WTC11 (cell line): ENCODE measurements at regions not wholly inside any gene's neighbourhood (a gene's known extent, or its start where the extent isn't known, plus 50 kb on each side); places are given as distances from the start of the nearest gene placed in this dataset.

Experiments
- ATAC-seq: fragments of 200-7000 bp; cut with Tn5 transposase; 2 replicates; pipeline ENCODE4 v1.10.0; 2021; ENCODE audit warnings: mild to moderate bottlenecking, moderate library complexity
- CTCF ChIA-PET: fragments of 300-600 bp; sonication (Branson Sonifier 250); formaldehyde crosslinking; loops from one replicate; lab custom pipeline; 2021; ENCODE audit warnings: antibody characterized with exemption; lab: Charles Lee
- POLR2A ChIA-PET: fragments of 350-600 bp; sonication (Branson Sonifier 250); formaldehyde crosslinking; loops from one replicate; lab custom pipeline; 2021; ENCODE audit warnings: antibody characterized with exemption; lab: Charles Lee
- DNase-seq: peaks from one replicate; pipeline ENCODE4 v3.0.0; 2021; ENCODE audit warnings: low spot score
- H3K27ac Mint-ChIP-seq: 2 replicates; pipeline ENCODE4 v1.8.0; 2021; ENCODE audit warnings: mixed read lengths
- H3K27me3 Mint-ChIP-seq: 2 replicates; pipeline ENCODE4 v1.8.0; 2021; ENCODE audit warnings: low read depth, mild to moderate bottlenecking, moderate library complexity, mixed read lengths
- H3K36me3 Mint-ChIP-seq: 2 replicates; pipeline ENCODE4 v1.8.0; 2021; ENCODE audit warnings: mixed read lengths
- H3K4me1 Mint-ChIP-seq: 2 replicates; pipeline ENCODE4 v1.8.0; 2022; ENCODE audit warnings: mixed read lengths
- H3K4me3 Mint-ChIP-seq: 2 replicates; pipeline ENCODE4 v1.8.0; 2021; ENCODE audit warnings: mild to moderate bottlenecking, moderate library complexity, mixed read lengths
- H3K9me3 Mint-ChIP-seq: 2 replicates; pipeline ENCODE4 v1.8.0; 2021; ENCODE audit warnings: mixed read lengths
- ATF6 ChIP-seq: sonication (generic); formaldehyde crosslinking; IDR thresholded peaks from 2 replicates; pipeline ENCODE4 v1.8.1; 2023; ENCODE audit warnings: mild to moderate bottlenecking, missing genetic modification reagents
- ESRRA ChIP-seq: sonication (generic); formaldehyde crosslinking; IDR thresholded peaks from 2 replicates; pipeline ENCODE4 v1.8.1; 2022; ENCODE audit warnings: mild to moderate bottlenecking, missing genetic modification reagents, borderline replicate concordance
- FOXK1 ChIP-seq: sonication (generic); formaldehyde crosslinking; IDR thresholded peaks from 2 replicates; pipeline ENCODE4 v1.8.0; 2022; ENCODE audit warnings: mild to moderate bottlenecking, moderate library complexity, missing genetic modification reagents
- GRHL2 ChIP-seq: fragments of 250-450 bp; sonication (Bioruptor Pico); IDR thresholded peaks from 2 replicates; pipeline ENCODE4 v1.8.0; 2022; ENCODE audit warnings: mild to moderate bottlenecking, moderate library complexity; ENCODE audit not compliant: insufficient replicate concordance, severe bottlenecking
- GTF2I ChIP-seq: fragments of 250-450 bp; sonication (Bioruptor Pico); conservative IDR thresholded peaks from 2 replicates; pipeline ENCODE4 v1.4.0; 2021; ENCODE audit warnings: mild to moderate bottlenecking
- HMGXB4 ChIP-seq: sonication (generic); formaldehyde crosslinking; IDR thresholded peaks from 2 replicates; pipeline ENCODE4 v1.8.1; 2023; ENCODE audit warnings: mild to moderate bottlenecking, moderate library complexity, missing genetic modification reagents
- NR2C2 ChIP-seq: sonication (generic); formaldehyde crosslinking; IDR thresholded peaks from 2 replicates; pipeline ENCODE4 v1.8.0; 2022; ENCODE audit warnings: mild to moderate bottlenecking, missing genetic modification reagents
- NR3C1 ChIP-seq: sonication (generic); formaldehyde crosslinking; conservative IDR thresholded peaks from 2 replicates; pipeline ENCODE4 v1.8.1; 2023; ENCODE audit warnings: low read depth, mild to moderate bottlenecking, missing genetic modification reagents
- OVOL2 ChIP-seq: fragments of 250-450 bp; sonication (Bioruptor Pico); IDR thresholded peaks from 2 replicates; pipeline ENCODE4 v1.9.0; 2021; ENCODE audit warnings: mild to moderate bottlenecking, borderline replicate concordance
- SMAD3 ChIP-seq: sonication (generic); formaldehyde crosslinking; IDR thresholded peaks from 2 replicates; pipeline ENCODE4 v1.8.0; 2022; ENCODE audit warnings: missing genetic modification reagents, mild to moderate bottlenecking, borderline replicate concordance
- SMAD4 ChIP-seq: sonication (generic); formaldehyde crosslinking; IDR thresholded peaks from 2 replicates; pipeline ENCODE4 v1.8.0; 2022; ENCODE audit warnings: mild to moderate bottlenecking, missing genetic modification reagents
- SOX15 ChIP-seq: fragments of 250-450 bp; sonication (Bioruptor Pico); IDR thresholded peaks from 2 replicates; pipeline ENCODE4 v1.9.0; 2021; ENCODE audit warnings: mild to moderate bottlenecking
- TCF7 ChIP-seq: sonication (generic); formaldehyde crosslinking; IDR thresholded peaks from 2 replicates; pipeline ENCODE4 v1.8.0; 2022; ENCODE audit warnings: mild to moderate bottlenecking, low read depth, missing genetic modification reagents, moderate library complexity
- TEAD4 ChIP-seq: sonication (generic); formaldehyde crosslinking; IDR thresholded peaks from 2 replicates; pipeline ENCODE4 v1.8.0; 2022; ENCODE audit warnings: mild to moderate bottlenecking, missing genetic modification reagents
- ZMAT4 ChIP-seq: fragments of 250-450 bp; sonication (Bioruptor Pico); IDR thresholded peaks from 2 replicates; pipeline ENCODE4 v1.9.0; 2021; ENCODE audit warnings: mild to moderate bottlenecking
- ZNF138 ChIP-seq: sonication (generic); formaldehyde crosslinking; conservative IDR thresholded peaks from 2 replicates; pipeline ENCODE4 v1.8.1; 2022; ENCODE audit warnings: mild to moderate bottlenecking, moderate library complexity, missing genetic modification reagents
- ZNF263 ChIP-seq: sonication (generic); formaldehyde crosslinking; IDR thresholded peaks from 2 replicates; pipeline ENCODE4 v1.8.1; 2022; ENCODE audit warnings: low read depth, mild to moderate bottlenecking, moderate library complexity, missing genetic modification reagents
- ZSCAN18 ChIP-seq: fragments of 250-450 bp; sonication (Bioruptor Pico); IDR thresholded peaks from 2 replicates; pipeline ENCODE4 v2.1.2; 2022; ENCODE audit warnings: mild to moderate bottlenecking, moderate library complexity

- ChIA-PET POLR2A (no interaction called here), CTCF (interaction anchor here (1.2 to 4.4 kb wide), 3 partner anchors 48 to 347 kb away, joined by 4 to 20 read pairs (median 7); no protein-coding TSS in a partner anchor)
- Mint-ChIP-seq H3K27ac (0 out of 2 replicates have a peak overlapping the region, but pooled peaks have one; percentile 81), H3K4me1 (peaks cover 71% of the 10 kb centered on the region), H3K27me3 (no peaks in the 10 kb centered on the region), H3K4me3 (no peak overlapping the region), H3K9me3 (no peaks in the 10 kb centered on the region), H3K36me3 (no peaks in the 10 kb centered on the region)
- DNase-seq, result no peak
- TF ChIP-seq TEAD4 (CRISPR knock-in tag) (no peak), ZNF138 (CRISPR knock-in tag) (no peak), SMAD4 (no peak), GTF2I (CRISPR knock-in tag) (0 out of 2 replicates have a peak, but pooled peaks have one; percentile 70), SMAD3 (CRISPR knock-in tag) (no peak), ESRRA (CRISPR knock-in tag) (peak; percentile 67; the same call in 1 of the 2 replicates)
- ATAC-seq, result no peak
Measured at GRCh38 chr1:224504297-224505041, 69.9 kb upstream of the WDR26 start.

GRCh38 chr1:224505454-224506093, 71.0 kb upstream of the WDR26 start:
- Mint-ChIP-seq H3K4me3 (no peak overlapping the region), H3K36me3 (no peaks in the 10 kb centered on the region), H3K27me3 (no peaks in the 10 kb centered on the region; the same call in 1 of the 2 replicates), H3K27ac (no peak overlapping the region), H3K4me1 (peaks cover 69% of the 10 kb centered on the region), H3K9me3 (no peaks in the 10 kb centered on the region)
- POLR2A ChIA-PET, result no interaction called here
- CTCF ChIA-PET, result interaction anchor here (0.6 to 1.0 kb wide), 2 partner anchors 43 to 417 kb away, joined by 3 to 4 read pairs; no protein-coding TSS in a partner anchor
- DNase-seq, result no peak
- TF ChIP-seq ZMAT4 (CRISPR knock-in tag), result no peak
- no peak for TF ChIP-seq HMGXB4 (CRISPR knock-in tag)
- no peak for TF ChIP-seq GRHL2 (CRISPR knock-in tag)
- TF ChIP-seq OVOL2 (CRISPR knock-in tag), result no peak
- no peak for TF ChIP-seq ATF6 (CRISPR knock-in tag)
- no peak for TF ChIP-seq SOX15 (CRISPR knock-in tag)
- no peak for TF ChIP-seq NR2C2 (CRISPR knock-in tag)
- TF ChIP-seq NR3C1 (CRISPR knock-in tag), result no peak
- no peak for TF ChIP-seq FOXK1 (CRISPR knock-in tag)
- TF ChIP-seq ZNF263 (CRISPR knock-in tag), result no peak
- TF ChIP-seq TCF7 (CRISPR knock-in tag), result no peak
- no peak for TF ChIP-seq ZSCAN18 (CRISPR knock-in tag)
- no peak for ATAC-seq
